ENCODE measurements at regions not wholly inside any gene's neighbourhood (a gene's known extent, or its start where the extent isn't known, plus 50 kb on each side); places are given as distances from the start of the nearest gene placed in this dataset.

GRCh38 chr18:51619283-51619682 lies 421.8 kb upstream of the MEX3C start:
- no peak overlapping the region for H3K27ac Mint-ChIP-seq
- ATAC-seq (no peak), DNase-seq (no peak)
- H3K4me1 Mint-ChIP-seq: peaks cover 2% of the 10 kb centered on the region
- no peaks in the 10 kb centered on the region for H3K9me3 ChIP-seq (ENCODE audit: control insufficient read depth, low read length, poor library complexity, severe bottlenecking)
- H3K36me3 Mint-ChIP-seq (ENCODE audit: low read depth): peaks cover 2% of the 10 kb centered on the region
- peaks cover 26% of the 10 kb centered on the region for H3K27me3 Mint-ChIP-seq
- H3K4me3 Mint-ChIP-seq: no peak overlapping the region

DNA sequence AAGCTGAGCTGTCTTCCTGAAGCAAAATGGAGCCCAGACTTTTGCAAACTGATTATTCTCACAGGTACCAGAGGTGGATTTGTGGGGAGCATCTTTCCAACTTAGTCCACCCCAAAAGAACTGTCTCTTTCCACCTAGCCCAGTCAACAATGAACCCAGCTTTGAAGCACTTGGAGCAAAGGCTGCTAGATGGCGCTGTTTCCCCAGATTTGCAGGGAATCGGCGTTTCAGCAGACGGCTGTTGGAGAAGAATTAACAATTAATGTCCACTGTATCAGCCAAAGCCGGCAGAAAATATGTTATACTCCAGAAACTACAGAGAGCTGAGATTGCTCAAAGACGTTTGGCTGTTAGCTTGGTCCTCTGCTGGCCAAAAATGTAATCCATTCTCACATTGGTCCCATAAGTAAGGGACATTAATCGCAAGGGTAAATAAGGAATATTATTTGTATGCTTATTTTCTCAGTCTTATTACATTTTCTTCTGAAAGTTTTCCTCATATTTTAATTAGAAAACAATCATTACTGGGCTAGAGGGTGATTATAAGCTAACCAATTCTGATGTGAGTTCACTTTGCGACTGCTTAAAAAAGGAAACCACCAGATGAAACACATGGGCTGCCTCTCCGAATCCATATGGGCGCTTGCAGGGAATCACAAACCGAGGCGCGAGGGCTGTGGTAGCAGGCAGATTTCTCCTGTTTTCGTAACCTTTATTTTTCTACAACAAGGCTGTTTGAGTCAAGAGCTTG lies 423.8 kb upstream of the MEX3C start:
- Mint-ChIP-seq H3K4me3 (no peak overlapping the region), H3K36me3 (ENCODE audit: low read depth) (peaks cover 2% of the 10 kb centered on the region), H3K4me1 (peaks cover 2% of the 10 kb centered on the region), H3K27me3 (peaks cover 36% of the 10 kb centered on the region), H3K27ac (no peak overlapping the region)
- H3K9me3 ChIP-seq (ENCODE audit: control insufficient read depth, low read length, poor library complexity, severe bottlenecking): no peaks in the 10 kb centered on the region
- ATAC-seq (no peak), DNase-seq (no peak)

DNA sequence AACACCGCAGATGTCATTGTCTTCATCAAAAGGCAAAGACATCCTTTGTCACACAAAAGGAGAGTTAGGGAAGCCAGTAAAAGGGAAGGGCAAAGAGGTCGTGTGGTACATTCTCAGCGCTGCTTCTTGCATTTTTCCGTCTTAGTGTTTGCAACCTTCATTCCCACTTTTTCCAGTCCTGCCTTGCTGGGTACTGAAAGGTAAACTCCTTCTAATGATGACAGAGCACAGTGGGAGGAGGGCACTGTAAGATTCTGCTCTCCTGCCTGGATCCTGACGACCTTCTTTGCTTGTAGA lies 424.3 kb upstream of the MEX3C start:
- DNase-seq: no peak
- H3K4me3 Mint-ChIP-seq: no peak overlapping the region

GRCh38 chr18:51622702-51623101 lies 425.2 kb upstream of the MEX3C start:
- no peak overlapping the region for H3K27ac Mint-ChIP-seq
- no peaks in the 10 kb centered on the region for H3K9me3 ChIP-seq (ENCODE audit: control insufficient read depth, low read length, poor library complexity, severe bottlenecking)
- ATAC-seq (no peak), DNase-seq (no peak)
- H3K4me3 Mint-ChIP-seq: no peak overlapping the region
- peaks cover 2% of the 10 kb centered on the region for H3K36me3 Mint-ChIP-seq (ENCODE audit: low read depth)
- peaks cover 39% of the 10 kb centered on the region for H3K27me3 Mint-ChIP-seq
- peaks cover 2% of the 10 kb centered on the region for H3K4me1 Mint-ChIP-seq

More for the DNA sequence above, 424.3 kb upstream of the MEX3C start:
- Mint-ChIP-seq H3K27me3 (peaks cover 39% of the 10 kb centered on the region), H3K27ac (no peak overlapping the region), H3K36me3 (ENCODE audit: low read depth) (peaks cover 2% of the 10 kb centered on the region), H3K4me1 (peaks cover 2% of the 10 kb centered on the region)
- ATAC-seq: no peak
- H3K9me3 ChIP-seq (ENCODE audit: control insufficient read depth, low read length, poor library complexity, severe bottlenecking): no peaks in the 10 kb centered on the region

GRCh38 chr18:51623653-51624052 lies 426.2 kb upstream of the MEX3C start:
- no peaks in the 10 kb centered on the region for H3K9me3 ChIP-seq (ENCODE audit: control insufficient read depth, low read length, poor library complexity, severe bottlenecking)
- Mint-ChIP-seq H3K27me3 (peaks cover 39% of the 10 kb centered on the region), H3K36me3 (ENCODE audit: low read depth) (peaks cover 2% of the 10 kb centered on the region), H3K4me3 (no peak overlapping the region), H3K4me1 (no peaks in the 10 kb centered on the region), H3K27ac (no peak overlapping the region)
- no peak for ATAC-seq
- DNase-seq: no peak

DNA sequence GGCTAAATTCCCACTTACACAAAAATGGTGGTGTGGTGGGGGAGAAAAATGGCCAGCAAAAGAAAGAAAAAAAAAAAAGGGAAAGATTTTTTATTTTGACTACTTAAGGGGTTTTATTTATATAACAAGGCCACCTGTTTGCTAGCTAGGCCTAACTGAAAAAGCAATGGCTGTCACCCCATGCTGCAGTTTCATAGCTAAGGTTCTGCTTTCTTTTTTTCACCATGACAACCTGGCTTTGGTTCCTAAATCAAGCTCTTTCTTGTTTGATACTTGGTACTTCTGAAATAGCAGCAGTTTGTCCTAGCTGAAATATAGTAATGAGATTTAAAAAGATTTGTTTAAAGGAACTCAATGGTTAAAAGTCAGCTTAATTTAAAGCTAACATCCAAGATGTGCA lies 433.2 kb upstream of the MEX3C start:
- Mint-ChIP-seq H3K36me3 (ENCODE audit: low read depth) (no peaks in the 10 kb centered on the region), H3K4me1 (no peaks in the 10 kb centered on the region), H3K27me3 (peaks cover 7% of the 10 kb centered on the region), H3K4me3 (no peak overlapping the region), H3K27ac (no peak overlapping the region)
- DNase-seq: no peak
- ATAC-seq: no peak
- no peaks in the 10 kb centered on the region for H3K9me3 ChIP-seq (ENCODE audit: control insufficient read depth, low read length, poor library complexity, severe bottlenecking)

DNA sequence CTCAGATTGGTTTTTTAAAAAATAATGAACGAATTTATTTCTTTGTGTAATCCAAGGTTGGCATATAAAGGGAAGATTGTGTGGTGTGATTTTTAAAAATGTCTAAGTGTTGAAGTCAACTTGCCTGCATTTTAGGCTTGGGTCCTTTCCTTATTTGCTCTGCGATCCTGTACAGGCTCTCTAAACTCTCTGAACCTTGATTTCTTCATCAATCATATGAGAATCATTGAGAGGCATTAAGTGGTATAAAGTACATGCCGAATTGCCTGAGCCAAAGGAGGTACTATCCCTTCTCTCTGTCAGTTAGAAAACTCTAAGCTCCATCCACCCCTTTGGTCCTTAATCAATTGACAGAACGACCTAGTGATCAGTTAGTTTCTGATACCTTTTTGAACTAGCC lies 440.4 kb upstream of the MEX3C start:
- Mint-ChIP-seq H3K4me1 (no peaks in the 10 kb centered on the region), H3K27me3 (peaks cover 6% of the 10 kb centered on the region), H3K27ac (no peak overlapping the region), H3K4me3 (no peak overlapping the region), H3K36me3 (ENCODE audit: low read depth) (no peaks in the 10 kb centered on the region)
- no peak for ATAC-seq
- no peak for DNase-seq
- no peaks in the 10 kb centered on the region for H3K9me3 ChIP-seq (ENCODE audit: control insufficient read depth, low read length, poor library complexity, severe bottlenecking)

GRCh38 chr18:51639541-51639940 lies 442.1 kb upstream of the MEX3C start:
- peaks cover 6% of the 10 kb centered on the region for H3K27me3 Mint-ChIP-seq
- no peaks in the 10 kb centered on the region for H3K9me3 ChIP-seq (ENCODE audit: control insufficient read depth, low read length, poor library complexity, severe bottlenecking)
- DNase-seq: no peak
- no peaks in the 10 kb centered on the region for H3K4me1 Mint-ChIP-seq
- no peaks in the 10 kb centered on the region for H3K36me3 Mint-ChIP-seq (ENCODE audit: low read depth)
- no peak for ATAC-seq
- H3K4me3 Mint-ChIP-seq: no peak overlapping the region
- no peak overlapping the region for H3K27ac Mint-ChIP-seq

DNA sequence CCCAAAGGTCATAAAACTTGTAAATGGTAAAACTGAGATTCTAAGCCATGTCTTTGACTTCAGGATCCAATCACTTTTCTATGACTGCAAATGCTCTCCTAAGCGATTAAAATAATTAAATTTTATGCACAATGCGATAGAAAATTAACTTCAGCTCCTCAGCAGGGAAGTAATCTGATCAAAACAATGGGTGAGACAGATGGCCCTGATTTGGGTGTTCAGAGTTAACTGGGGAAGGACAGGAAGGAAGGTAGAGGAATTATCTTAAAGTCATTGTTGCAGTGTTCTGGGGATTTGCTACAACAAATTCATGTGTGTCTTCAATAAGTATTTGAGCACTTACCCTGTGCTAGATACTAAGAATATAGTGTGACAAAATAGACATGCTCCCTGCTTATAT lies 446.0 kb upstream of the MEX3C start:
- no peaks in the 10 kb centered on the region for H3K9me3 ChIP-seq (ENCODE audit: control insufficient read depth, low read length, poor library complexity, severe bottlenecking)
- DNase-seq: no peak
- Mint-ChIP-seq H3K27me3 (peaks cover under 1% of the 10 kb centered on the region), H3K4me1 (no peaks in the 10 kb centered on the region), H3K36me3 (ENCODE audit: low read depth) (no peaks in the 10 kb centered on the region), H3K27ac (no peak overlapping the region), H3K4me3 (no peak overlapping the region)
- ATAC-seq: no peak

DNA sequence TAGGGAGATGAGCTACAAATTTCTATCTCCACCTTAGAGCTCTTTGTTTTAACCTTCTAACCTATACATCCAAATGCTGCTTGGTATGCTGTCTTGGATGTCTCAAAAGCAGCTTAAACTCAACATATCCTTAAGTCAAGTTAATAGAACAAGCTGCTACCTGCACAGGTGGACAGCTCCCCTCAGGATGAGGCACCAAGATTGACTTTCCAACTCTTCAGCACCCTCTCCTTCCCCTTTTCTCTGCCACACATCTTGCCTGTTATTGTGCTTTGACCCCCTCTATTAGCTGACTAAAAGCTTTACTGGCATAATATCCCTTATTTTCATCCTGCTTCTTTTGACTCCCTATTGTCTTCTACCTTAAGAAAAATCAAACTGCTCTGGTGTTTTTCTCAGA lies 448.1 kb upstream of the MEX3C start:
- Mint-ChIP-seq H3K4me3 (no peak overlapping the region), H3K27me3 (peaks cover 2% of the 10 kb centered on the region), H3K4me1 (no peaks in the 10 kb centered on the region), H3K36me3 (ENCODE audit: low read depth) (no peaks in the 10 kb centered on the region), H3K27ac (no peak overlapping the region)
- DNase-seq (no peak), ATAC-seq (no peak)
- H3K9me3 ChIP-seq (ENCODE audit: control insufficient read depth, low read length, poor library complexity, severe bottlenecking): no peaks in the 10 kb centered on the region

GRCh38 chr18:51647346-51647745 lies 449.9 kb upstream of the MEX3C start:
- Mint-ChIP-seq H3K4me3 (no peak overlapping the region), H3K27me3 (peaks cover 15% of the 10 kb centered on the region), H3K4me1 (no peaks in the 10 kb centered on the region), H3K27ac (no peak overlapping the region), H3K36me3 (ENCODE audit: low read depth) (peaks cover 3% of the 10 kb centered on the region)
- ATAC-seq (no peak), DNase-seq (no peak)
- H3K9me3 ChIP-seq (ENCODE audit: control insufficient read depth, low read length, poor library complexity, severe bottlenecking): no peaks in the 10 kb centered on the region

GRCh38 chr18:51647942-51648341 lies 450.5 kb upstream of the MEX3C start:
- Mint-ChIP-seq H3K36me3 (ENCODE audit: low read depth) (peaks cover 3% of the 10 kb centered on the region), H3K4me3 (no peak overlapping the region), H3K27me3 (peaks cover 15% of the 10 kb centered on the region), H3K27ac (no peak overlapping the region), H3K4me1 (no peaks in the 10 kb centered on the region)
- H3K9me3 ChIP-seq (ENCODE audit: control insufficient read depth, low read length, poor library complexity, severe bottlenecking): no peaks in the 10 kb centered on the region
- no peak for ATAC-seq
- no peak for DNase-seq

DNA sequence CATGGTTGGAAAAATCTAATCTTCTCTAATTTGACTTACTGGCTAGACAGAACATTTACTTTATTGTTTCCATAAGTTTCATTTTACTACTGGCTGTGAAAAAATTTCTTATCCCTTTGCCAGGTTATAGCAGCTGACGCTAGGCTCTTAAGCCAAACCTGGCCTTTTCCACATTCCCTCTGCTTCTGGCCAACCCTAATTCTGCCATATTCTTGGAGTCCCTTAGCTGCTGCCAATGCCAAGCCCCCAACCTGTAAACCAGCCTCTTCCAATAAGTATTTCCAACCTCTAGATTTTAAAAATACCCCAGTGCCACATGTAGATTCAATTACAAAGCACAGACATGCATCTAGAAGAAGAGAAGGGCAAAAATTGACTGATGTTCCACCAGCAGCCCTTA lies 452.3 kb upstream of the MEX3C start:
- H3K27me3 Mint-ChIP-seq: peaks cover 22% of the 10 kb centered on the region
- ATAC-seq (no peak), DNase-seq (no peak)
- no peak overlapping the region for H3K4me3 Mint-ChIP-seq
- no peaks in the 10 kb centered on the region for H3K4me1 Mint-ChIP-seq
- peaks cover 3% of the 10 kb centered on the region for H3K36me3 Mint-ChIP-seq (ENCODE audit: low read depth)
- H3K9me3 ChIP-seq (ENCODE audit: control insufficient read depth, low read length, poor library complexity, severe bottlenecking): no peaks in the 10 kb centered on the region
- no peak overlapping the region for H3K27ac Mint-ChIP-seq

DNA sequence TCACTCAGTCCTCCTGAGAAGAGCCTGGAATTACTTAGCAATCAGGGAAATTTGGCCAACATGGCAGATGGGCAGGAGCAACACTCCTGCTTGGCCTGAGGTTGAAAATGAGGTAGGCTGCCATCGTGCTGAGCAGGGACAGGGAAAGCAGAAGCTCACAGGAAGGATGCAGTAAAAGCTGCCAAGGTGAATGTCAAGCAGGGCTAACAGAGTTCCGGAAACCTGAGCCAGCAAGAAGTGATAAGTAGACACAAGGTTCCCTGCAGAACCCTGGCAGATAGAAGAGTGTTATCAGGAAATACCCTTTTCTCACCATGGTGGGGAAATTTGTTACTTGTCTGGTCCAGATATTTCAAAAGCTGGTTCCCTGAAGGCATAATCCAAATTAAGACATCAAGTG lies 454.3 kb upstream of the MEX3C start:
- no peak overlapping the region for H3K27ac Mint-ChIP-seq

More for the DNA sequence above, 454.3 kb upstream of the MEX3C start:
- ATAC-seq (no peak), DNase-seq (no peak)
- H3K9me3 ChIP-seq (ENCODE audit: control insufficient read depth, low read length, poor library complexity, severe bottlenecking): no peaks in the 10 kb centered on the region
- Mint-ChIP-seq H3K4me1 (peaks cover 6% of the 10 kb centered on the region), H3K36me3 (ENCODE audit: low read depth) (peaks cover 3% of the 10 kb centered on the region), H3K4me3 (no peak overlapping the region), H3K27me3 (peaks cover 34% of the 10 kb centered on the region)

Data from T-helper 17 cell (primary cell).